ENCODE measurements at regions not wholly inside any gene's neighbourhood (a gene's known extent, or its start where the extent isn't known, plus 50 kb on each side); places are given as distances from the start of the nearest gene placed in this dataset.

GRCh38 chr2:128427413-128427755 is 108.7 kb upstream of the HS6ST1 start:
- peaks cover 19% of the 10 kb centered on the region for H3K9me3 ChIP-seq (ENCODE audit: low read depth, low read length)
- no peak overlapping the region for H3K4me3 ChIP-seq (ENCODE audit: low read length)
- no peaks in the 10 kb centered on the region for H3K27me3 ChIP-seq (ENCODE audit: insufficient read depth, low read length)
- H3K4me1 ChIP-seq (ENCODE audit: insufficient read depth, low read length) = no peaks in the 10 kb centered on the region

- Histone ChIP-seq H3K4me1 (ENCODE audit: insufficient read depth, low read length) (no peaks in the 10 kb centered on the region), H3K4me3 (ENCODE audit: low read length) (no peak overlapping the region), H3K9me3 (ENCODE audit: low read depth, low read length) (peaks cover 19% of the 10 kb centered on the region), H3K27me3 (ENCODE audit: insufficient read depth, low read length) (no peaks in the 10 kb centered on the region)
Measured at GRCh38 chr2:128428415-128428814, 109.7 kb upstream of the HS6ST1 start.

GRCh38 chr2:128432423-128432822 is 113.8 kb upstream of the HS6ST1 start:
- Histone ChIP-seq H3K4me1 (ENCODE audit: insufficient read depth, low read length) (no peaks in the 10 kb centered on the region), H3K27me3 (ENCODE audit: insufficient read depth, low read length) (no peaks in the 10 kb centered on the region), H3K9me3 (ENCODE audit: low read depth, low read length) (peaks cover 19% of the 10 kb centered on the region), H3K4me3 (ENCODE audit: low read length) (no peak overlapping the region)

GRCh38 chr2:128433911-128434550 is 115.4 kb upstream of the HS6ST1 start:
- no peaks in the 10 kb centered on the region for H3K27me3 ChIP-seq (ENCODE audit: insufficient read depth, low read length)
- no peaks in the 10 kb centered on the region for H3K4me1 ChIP-seq (ENCODE audit: insufficient read depth, low read length)
- H3K4me3 ChIP-seq (ENCODE audit: low read length) = no peak overlapping the region
- H3K9me3 ChIP-seq (ENCODE audit: low read depth, low read length) = peaks cover 19% of the 10 kb centered on the region

- no peaks in the 10 kb centered on the region for H3K27me3 ChIP-seq (ENCODE audit: insufficient read depth, low read length)
- no peak overlapping the region for H3K4me3 ChIP-seq (ENCODE audit: low read length)
- H3K9me3 ChIP-seq (ENCODE audit: low read depth, low read length) = peaks cover 9% of the 10 kb centered on the region
- no peaks in the 10 kb centered on the region for H3K4me1 ChIP-seq (ENCODE audit: insufficient read depth, low read length)
Measured at GRCh38 chr2:128435576-128436478, 117.2 kb upstream of the HS6ST1 start.

GRCh38 chr2:128436479-128437203 is 118.0 kb upstream of the HS6ST1 start:
- Histone ChIP-seq H3K27me3 (ENCODE audit: insufficient read depth, low read length) (no peaks in the 10 kb centered on the region), H3K4me1 (ENCODE audit: insufficient read depth, low read length) (peaks cover under 1% of the 10 kb centered on the region)

GRCh38 chr2:128437204-128437565 is 118.5 kb upstream of the HS6ST1 start:
- H3K27me3 ChIP-seq (ENCODE audit: insufficient read depth, low read length) = no peaks in the 10 kb centered on the region
- H3K4me1 ChIP-seq (ENCODE audit: insufficient read depth, low read length) = peaks cover 6% of the 10 kb centered on the region

More at GRCh38 chr2:128436479-128437203, 118.0 kb upstream of the HS6ST1 start:
- Histone ChIP-seq H3K4me3 (ENCODE audit: low read length) (no peak overlapping the region), H3K9me3 (ENCODE audit: low read depth, low read length) (peaks cover 7% of the 10 kb centered on the region)

GRCh38 chr2:128438091-128438490 is 119.4 kb upstream of the HS6ST1 start:
- no peaks in the 10 kb centered on the region for H3K27me3 ChIP-seq (ENCODE audit: insufficient read depth, low read length)
- no peaks in the 10 kb centered on the region for H3K9me3 ChIP-seq (ENCODE audit: low read depth, low read length)
- H3K4me1 ChIP-seq (ENCODE audit: insufficient read depth, low read length) = peaks cover 15% of the 10 kb centered on the region
- H3K4me3 ChIP-seq (ENCODE audit: low read length) = no peak overlapping the region

More at GRCh38 chr2:128437204-128437565, 118.5 kb upstream of the HS6ST1 start:
- Histone ChIP-seq H3K9me3 (ENCODE audit: low read depth, low read length) (peaks cover 2% of the 10 kb centered on the region), H3K4me3 (ENCODE audit: low read length) (no peak overlapping the region)

GRCh38 chr2:128438586-128438985 is 119.9 kb upstream of the HS6ST1 start:
- H3K27me3 ChIP-seq (ENCODE audit: insufficient read depth, low read length) = no peaks in the 10 kb centered on the region
- no peak overlapping the region for H3K4me3 ChIP-seq (ENCODE audit: low read length)
- peaks cover 20% of the 10 kb centered on the region for H3K4me1 ChIP-seq (ENCODE audit: insufficient read depth, low read length)
- H3K9me3 ChIP-seq (ENCODE audit: low read depth, low read length) = no peaks in the 10 kb centered on the region

GRCh38 chr2:128439031-128439790 is 120.5 kb upstream of the HS6ST1 start:
- Histone ChIP-seq H3K4me3 (ENCODE audit: low read length) (no peak overlapping the region), H3K4me1 (ENCODE audit: insufficient read depth, low read length) (peaks cover 22% of the 10 kb centered on the region), H3K9me3 (ENCODE audit: low read depth, low read length) (no peaks in the 10 kb centered on the region), H3K27me3 (ENCODE audit: insufficient read depth, low read length) (no peaks in the 10 kb centered on the region)

- no peaks in the 10 kb centered on the region for H3K9me3 ChIP-seq (ENCODE audit: low read depth, low read length)
- no peak overlapping the region for H3K4me3 ChIP-seq (ENCODE audit: low read length)
- H3K4me1 ChIP-seq (ENCODE audit: insufficient read depth, low read length) = peaks cover 22% of the 10 kb centered on the region
- no peaks in the 10 kb centered on the region for H3K27me3 ChIP-seq (ENCODE audit: insufficient read depth, low read length)
Measured at GRCh38 chr2:128439791-128440665, 121.4 kb upstream of the HS6ST1 start.

GRCh38 chr2:128440666-128441340 is 122.1 kb upstream of the HS6ST1 start:
- Histone ChIP-seq H3K4me1 (ENCODE audit: insufficient read depth, low read length) (peaks cover 22% of the 10 kb centered on the region), H3K27me3 (ENCODE audit: insufficient read depth, low read length) (no peaks in the 10 kb centered on the region), H3K4me3 (ENCODE audit: low read length) (no peak overlapping the region), H3K9me3 (ENCODE audit: low read depth, low read length) (no peaks in the 10 kb centered on the region)

GRCh38 chr2:128441341-128442052 is 122.8 kb upstream of the HS6ST1 start:
- Histone ChIP-seq H3K4me1 (ENCODE audit: insufficient read depth, low read length) (peaks cover 22% of the 10 kb centered on the region), H3K9me3 (ENCODE audit: low read depth, low read length) (no peaks in the 10 kb centered on the region)

More at GRCh38 chr2:128441341-128442052, 122.8 kb upstream of the HS6ST1 start:
- Histone ChIP-seq H3K27me3 (ENCODE audit: insufficient read depth, low read length) (no peaks in the 10 kb centered on the region), H3K4me3 (ENCODE audit: low read length) (no peak overlapping the region)

Data from mononuclear cell (primary cell).